Endothelial cell (in vitro differentiated cells): ENCODE measurements at regions not wholly inside any gene's neighbourhood (a gene's known extent, or its start where the extent isn't known, plus 50 kb on each side); places are given as distances from the start of the nearest gene placed in this dataset.

Experiments used
- DNase-seq: peaks from one replicate; pipeline ENCODE4 v3.0.0; 2021; ENCODE audit warnings: low spot score
- H3K27ac Mint-ChIP-seq: one replicate; pipeline ENCODE4 v1.8.0; 2021; ENCODE audit warnings: mixed read lengths, inconsistent platforms; ENCODE audit not compliant: unreplicated experiment
- H3K27me3 Mint-ChIP-seq: one replicate; pipeline ENCODE4 v1.8.0; 2021; ENCODE audit warnings: mild to moderate bottlenecking, moderate library complexity, mixed read lengths, inconsistent platforms; ENCODE audit not compliant: unreplicated experiment
- H3K36me3 Mint-ChIP-seq: one replicate; pipeline ENCODE4 v1.8.0; 2021; ENCODE audit warnings: mild to moderate bottlenecking, low read depth, mixed read lengths, inconsistent platforms; ENCODE audit not compliant: unreplicated experiment
- H3K4me1 Mint-ChIP-seq: one replicate; pipeline ENCODE4 v1.8.0; 2021; ENCODE audit warnings: mild to moderate bottlenecking, mixed read lengths, inconsistent platforms; ENCODE audit not compliant: unreplicated experiment
- H3K4me3 Mint-ChIP-seq: one replicate; pipeline ENCODE4 v1.8.0; 2021; ENCODE audit warnings: mild to moderate bottlenecking, mixed read lengths, inconsistent platforms; ENCODE audit not compliant: unreplicated experiment
- H3K9me3 Mint-ChIP-seq: one replicate; pipeline ENCODE4 v1.8.0; 2021; ENCODE audit warnings: mixed read lengths, inconsistent platforms; ENCODE audit not compliant: unreplicated experiment
- TF ChIP-seq, protein P1 (sequence below): fragments of 200-600 bp; sonication (generic); IDR thresholded peaks from one replicate; pipeline ENCODE4 v1.5.0; 2021; ENCODE audit warnings: antibody characterized with exemption; ENCODE audit not compliant: unreplicated experiment

DNA sequence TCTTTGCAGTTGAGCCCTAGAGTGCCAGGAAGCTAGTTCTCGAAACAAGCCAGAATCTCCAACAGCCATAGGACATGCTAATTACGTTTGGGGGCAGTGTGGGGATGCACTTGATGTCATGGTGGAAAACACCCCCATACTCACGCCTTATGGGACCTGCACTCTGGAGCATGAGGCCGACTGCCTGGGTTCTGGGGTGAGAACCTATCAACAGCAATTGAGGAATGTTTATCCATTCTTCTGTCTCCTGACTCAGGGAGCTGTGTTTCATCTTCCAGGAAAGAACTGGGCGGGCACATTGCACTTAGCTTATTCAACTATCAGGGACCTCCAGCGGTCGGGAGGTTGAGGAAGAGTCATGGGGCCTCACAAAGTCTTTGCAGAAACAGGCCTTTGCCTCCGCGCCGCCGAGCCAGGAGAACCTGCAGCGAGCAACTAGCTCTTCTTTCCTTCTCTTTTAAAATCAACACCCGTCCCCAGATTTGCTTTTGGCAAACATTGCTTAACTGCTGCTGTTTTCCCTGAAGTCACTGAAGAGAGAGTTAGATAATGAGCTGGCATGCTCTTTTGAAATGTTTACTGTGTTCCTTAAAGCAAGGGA lies 226.1 kb upstream of the DIO3 start:
- peaks cover 7% of the 10 kb centered on the region for H3K4me1 Mint-ChIP-seq
- no peaks in the 10 kb centered on the region for H3K9me3 Mint-ChIP-seq
- peaks cover 5% of the 10 kb centered on the region for H3K27me3 Mint-ChIP-seq
- TF ChIP-seq, protein P1, sequence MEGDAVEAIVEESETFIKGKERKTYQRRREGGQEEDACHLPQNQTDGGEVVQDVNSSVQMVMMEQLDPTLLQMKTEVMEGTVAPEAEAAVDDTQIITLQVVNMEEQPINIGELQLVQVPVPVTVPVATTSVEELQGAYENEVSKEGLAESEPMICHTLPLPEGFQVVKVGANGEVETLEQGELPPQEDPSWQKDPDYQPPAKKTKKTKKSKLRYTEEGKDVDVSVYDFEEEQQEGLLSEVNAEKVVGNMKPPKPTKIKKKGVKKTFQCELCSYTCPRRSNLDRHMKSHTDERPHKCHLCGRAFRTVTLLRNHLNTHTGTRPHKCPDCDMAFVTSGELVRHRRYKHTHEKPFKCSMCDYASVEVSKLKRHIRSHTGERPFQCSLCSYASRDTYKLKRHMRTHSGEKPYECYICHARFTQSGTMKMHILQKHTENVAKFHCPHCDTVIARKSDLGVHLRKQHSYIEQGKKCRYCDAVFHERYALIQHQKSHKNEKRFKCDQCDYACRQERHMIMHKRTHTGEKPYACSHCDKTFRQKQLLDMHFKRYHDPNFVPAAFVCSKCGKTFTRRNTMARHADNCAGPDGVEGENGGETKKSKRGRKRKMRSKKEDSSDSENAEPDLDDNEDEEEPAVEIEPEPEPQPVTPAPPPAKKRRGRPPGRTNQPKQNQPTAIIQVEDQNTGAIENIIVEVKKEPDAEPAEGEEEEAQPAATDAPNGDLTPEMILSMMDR = no peak
- no peak for DNase-seq
- no peak overlapping the region for H3K4me3 Mint-ChIP-seq
- H3K36me3 Mint-ChIP-seq = no peaks in the 10 kb centered on the region
- no peak overlapping the region for H3K27ac Mint-ChIP-seq

DNA sequence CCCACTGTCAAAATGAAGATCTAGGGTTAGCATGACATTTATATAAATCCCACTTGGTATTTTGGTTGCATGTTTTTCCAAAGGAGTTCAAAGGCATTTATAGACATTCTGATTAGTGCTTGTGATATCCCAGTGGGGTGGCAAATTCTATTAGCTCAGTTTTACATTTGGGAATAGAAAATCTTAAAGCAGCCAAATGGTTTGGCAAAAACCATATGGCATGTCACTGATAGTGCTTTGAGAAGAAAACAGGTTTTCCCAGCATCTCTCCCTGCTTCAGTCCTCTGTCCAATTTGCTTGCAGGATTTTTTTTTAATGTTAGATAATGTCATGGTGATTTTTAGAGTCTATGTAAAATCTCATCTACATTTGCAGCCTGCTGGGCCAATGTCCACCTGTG lies 225.1 kb upstream of the DIO3 start:
- peaks cover 7% of the 10 kb centered on the region for H3K4me1 Mint-ChIP-seq
- no peaks in the 10 kb centered on the region for H3K36me3 Mint-ChIP-seq
- DNase-seq = no peak
- no peak overlapping the region for H3K4me3 Mint-ChIP-seq
- no peak overlapping the region for H3K27ac Mint-ChIP-seq
- no peaks in the 10 kb centered on the region for H3K9me3 Mint-ChIP-seq
- H3K27me3 Mint-ChIP-seq = peaks cover 5% of the 10 kb centered on the region
- TF ChIP-seq, protein P1 = no peak

DNA sequence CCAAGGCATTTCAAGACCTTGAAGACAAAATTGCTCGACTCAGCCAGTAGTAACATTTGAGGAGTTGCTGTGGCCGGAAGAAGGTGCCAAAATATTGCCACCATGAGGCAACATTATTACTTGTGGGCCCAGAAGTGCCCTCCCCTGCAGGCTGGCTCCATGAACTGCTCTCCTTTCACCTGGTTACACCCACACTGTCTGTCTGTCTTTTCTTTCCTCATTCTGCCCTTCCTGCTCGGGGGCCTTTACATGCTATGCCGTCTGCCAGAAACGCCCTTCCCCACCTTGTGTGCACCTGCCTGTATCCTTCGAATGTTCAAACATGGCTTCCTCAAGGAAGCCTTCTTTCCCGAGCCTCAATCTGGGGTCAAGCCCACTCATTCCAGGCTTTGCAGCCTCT lies 224.2 kb upstream of the DIO3 start:
- no peaks in the 10 kb centered on the region for H3K36me3 Mint-ChIP-seq

DNA sequence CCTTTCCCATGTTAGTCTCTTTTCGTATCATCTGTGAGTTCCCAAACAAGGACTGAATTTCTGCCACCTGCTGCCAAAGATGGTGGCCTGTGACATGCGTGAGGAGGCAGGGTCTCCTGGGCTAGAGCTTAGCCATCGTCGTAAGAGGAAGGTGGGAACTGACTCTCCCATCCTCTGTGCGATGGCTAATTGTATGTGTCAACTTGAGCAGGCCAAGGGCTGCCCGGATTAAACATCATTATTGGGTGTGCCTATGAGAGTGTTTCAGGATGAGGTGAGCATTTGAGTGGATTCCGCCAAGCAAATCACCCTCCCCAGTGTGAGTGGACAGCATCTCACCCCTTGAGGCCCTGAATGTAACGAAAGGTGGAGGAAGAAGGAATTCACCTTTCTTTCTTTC lies 220.7 kb upstream of the DIO3 start:
- peaks cover 2% of the 10 kb centered on the region for H3K4me1 Mint-ChIP-seq
- DNase-seq = no peak
- peaks cover 3% of the 10 kb centered on the region for H3K27me3 Mint-ChIP-seq
- TF ChIP-seq, protein P1 = no peak
- H3K36me3 Mint-ChIP-seq = no peaks in the 10 kb centered on the region
- no peaks in the 10 kb centered on the region for H3K9me3 Mint-ChIP-seq
- no peak overlapping the region for H3K4me3 Mint-ChIP-seq
- H3K27ac Mint-ChIP-seq = no peak overlapping the region

More for the DNA sequence above, 224.2 kb upstream of the DIO3 start:
- no peak for DNase-seq
- no peaks in the 10 kb centered on the region for H3K9me3 Mint-ChIP-seq
- peaks cover 4% of the 10 kb centered on the region for H3K4me1 Mint-ChIP-seq
- H3K27ac Mint-ChIP-seq = no peak overlapping the region
- TF ChIP-seq, protein P1 = no peak
- no peak overlapping the region for H3K4me3 Mint-ChIP-seq
- peaks cover 5% of the 10 kb centered on the region for H3K27me3 Mint-ChIP-seq

DNA sequence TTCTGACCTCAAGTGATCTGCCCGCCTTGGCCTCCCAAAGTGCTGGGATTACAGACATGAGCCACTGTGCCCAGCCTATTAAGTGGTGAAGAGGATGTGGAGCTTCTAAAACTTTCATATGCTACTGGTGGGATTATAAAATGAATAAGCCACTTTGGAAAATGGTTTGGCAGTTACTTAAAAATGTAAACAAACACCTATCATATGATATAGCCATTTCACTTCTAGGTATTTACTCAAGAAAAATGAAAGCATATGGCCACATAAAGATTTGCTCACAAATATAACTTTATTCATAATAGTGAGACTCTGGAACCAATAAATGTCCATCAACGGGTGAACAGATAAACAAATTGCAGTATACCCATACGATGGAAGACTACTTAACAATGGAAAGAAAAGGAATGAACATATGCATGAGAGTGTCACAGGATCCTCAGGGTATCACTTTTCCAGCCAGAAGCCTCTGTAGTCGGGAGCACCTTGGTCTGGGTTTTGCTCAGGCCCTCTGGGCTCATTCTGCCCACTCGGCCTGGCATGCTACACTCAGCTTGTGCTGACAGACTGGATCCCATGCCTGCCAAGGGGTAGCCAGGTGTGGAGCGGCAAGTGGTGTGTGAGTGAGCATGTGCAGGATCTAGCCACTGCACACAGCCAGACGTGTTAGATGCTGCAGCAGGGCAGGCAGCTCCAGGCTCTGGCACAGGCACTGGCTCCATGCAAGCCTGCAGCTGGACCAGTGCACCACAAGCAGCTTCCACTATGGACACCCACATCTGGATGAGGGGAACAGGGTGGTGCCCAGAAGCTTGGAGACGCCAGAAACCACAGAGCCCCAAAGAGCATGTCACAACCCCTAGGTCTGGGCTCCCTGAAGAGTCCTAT lies 213.2 kb upstream of the DIO3 start:
- Mint-ChIP-seq H3K27ac (no peak overlapping the region), H3K9me3 (no peaks in the 10 kb centered on the region), H3K4me1 (no peaks in the 10 kb centered on the region), H3K4me3 (no peak overlapping the region), H3K36me3 (peaks cover 4% of the 10 kb centered on the region), H3K27me3 (peaks cover 2% of the 10 kb centered on the region)
- no peak for DNase-seq
- TF ChIP-seq, protein P1 = no peak
